Stimulated activated CD4-positive, alpha-beta T cell treated with anti-CD3 and anti-CD28 coated beads, Interleukin-12 subunit alpha, Interleukin-12 subunit beta, amount 100 ng/mL, for 24 hours (primary cell): ENCODE measurements at regions not wholly inside any gene's neighbourhood (a gene's known extent, or its start where the extent isn't known, plus 50 kb on each side); places are given as distances from the start of the nearest gene placed in this dataset.

Source experiments
- DNase-seq, 2 experiments: peaks; one replicate each; pipeline ENCODE4 v3.0.0-alpha.2; 2020; ENCODE audit warnings: low read depth in 2 of 2

- DNase-seq = no peak
Observed at GRCh38 chr11:8340296-8340695, 76.6 kb upstream of the LMO1 start.

- no peak for DNase-seq
Observed at GRCh38 chr11:8339592-8340022, 75.9 kb upstream of the LMO1 start.

- peak in 1 of 2 experiments; percentile 20 for DNase-seq
Observed at GRCh38 chr11:8338138-8338537, 74.5 kb upstream of the LMO1 start.

- DNase-seq = no peak
Observed at GRCh38 chr11:8337130-8337795, 73.6 kb upstream of the LMO1 start.

DNA sequence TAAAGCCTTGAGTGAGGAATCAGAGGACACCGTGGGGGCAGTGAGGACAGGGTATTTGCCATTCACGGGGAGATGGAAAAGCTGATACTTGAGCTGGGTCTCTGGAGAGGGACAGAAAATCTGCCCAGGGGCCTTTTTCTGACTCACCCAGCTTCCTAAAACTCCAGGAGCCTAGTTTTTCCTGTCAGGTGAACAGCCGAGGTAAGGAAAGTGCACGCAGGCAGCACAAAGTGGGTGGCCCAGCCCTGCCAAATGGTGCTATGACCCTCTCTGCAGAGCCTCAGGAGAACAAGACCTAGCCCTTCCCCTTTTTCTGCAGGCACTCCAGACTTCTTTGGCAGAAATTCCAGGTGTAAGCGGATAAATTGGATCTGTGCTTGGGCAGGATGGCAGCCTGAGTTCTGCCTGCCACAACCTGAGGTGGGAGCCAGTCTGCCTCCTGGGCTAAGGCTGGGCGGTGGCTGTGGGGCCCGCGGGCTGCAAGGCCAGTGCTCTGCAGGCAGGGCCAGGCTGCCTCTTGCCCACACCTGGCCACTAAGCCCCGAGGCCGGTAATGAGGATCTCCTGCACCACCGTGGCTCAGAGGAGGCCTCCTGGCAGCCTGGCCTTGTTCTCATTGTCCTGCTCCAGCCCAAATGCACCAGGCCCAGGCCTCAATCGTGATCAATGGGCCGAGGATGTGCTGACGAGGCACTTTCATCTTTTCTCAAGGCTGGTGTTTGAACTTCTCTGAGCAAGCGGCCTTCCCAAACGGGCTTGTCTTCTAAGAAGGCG, 72.9 kb upstream of the LMO1 start:
- DNase-seq = no peak

DNA sequence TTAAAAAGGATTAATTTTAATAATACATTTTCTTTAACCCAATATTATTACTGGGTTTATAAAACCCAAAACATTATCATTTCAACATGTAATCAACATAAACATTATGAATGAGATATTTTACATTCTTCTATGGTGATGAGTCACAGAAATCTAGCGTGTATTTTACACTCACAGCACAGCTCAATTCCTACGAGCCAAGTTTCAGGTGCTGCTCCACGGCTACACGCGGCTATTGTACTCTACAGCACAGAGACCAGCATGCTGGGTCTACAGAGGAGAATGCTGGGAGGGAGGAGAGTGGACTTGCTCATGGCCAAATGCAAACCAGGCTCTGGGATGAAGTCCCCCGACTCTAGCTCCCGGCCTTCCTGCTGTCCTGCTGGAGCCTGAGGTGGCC, 72.0 kb upstream of the LMO1 start:
- no peak for DNase-seq

- DNase-seq = no peak
Observed at GRCh38 chr11:8335186-8335585, 71.5 kb upstream of the LMO1 start.

- no peak for DNase-seq
Observed at GRCh38 chr11:8333811-8334401, 70.2 kb upstream of the LMO1 start.

- DNase-seq = no peak
Observed at GRCh38 chr11:8333376-8333775, 69.7 kb upstream of the LMO1 start.

DNA sequence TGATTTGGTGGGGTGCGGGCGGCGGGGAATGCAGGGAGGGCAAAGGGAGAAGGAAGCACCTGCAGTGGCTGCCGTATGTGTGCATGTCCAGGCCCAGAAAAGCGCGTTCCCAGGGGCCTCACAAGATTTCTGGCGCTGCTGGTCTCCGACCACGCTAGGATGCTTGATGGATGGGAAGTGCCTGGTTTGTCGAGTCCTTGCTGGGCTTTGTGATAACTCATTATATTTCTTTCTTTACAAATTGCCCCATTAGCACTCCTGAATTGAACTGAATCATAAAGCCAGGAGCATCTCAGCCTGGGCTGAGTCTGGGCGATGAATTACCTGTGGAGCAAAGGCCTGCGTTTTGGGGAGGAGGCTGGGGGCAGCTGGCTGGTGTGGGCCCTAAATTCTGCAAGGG, 69.2 kb upstream of the LMO1 start:
- DNase-seq = no peak

DNA sequence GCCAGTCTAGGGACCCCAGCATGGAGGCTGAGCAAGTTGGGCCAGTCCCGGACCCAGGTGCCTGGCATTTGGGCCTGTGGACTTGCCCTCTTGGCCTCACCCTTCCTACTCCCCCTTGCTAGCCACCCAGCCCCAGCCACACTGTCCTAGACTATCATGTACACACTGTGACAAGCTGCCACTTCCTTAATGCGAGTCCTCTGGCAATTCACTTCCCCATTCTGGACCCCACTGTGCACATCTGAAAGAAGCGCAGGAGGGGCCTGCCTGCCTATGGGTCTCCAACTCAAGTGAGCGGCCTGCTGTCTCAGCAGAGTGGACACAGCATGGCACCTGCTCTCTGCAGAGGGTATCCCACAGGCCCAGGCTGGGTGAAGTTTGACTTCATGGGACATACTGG, 68.5 kb upstream of the LMO1 start:
- DNase-seq = no peak

DNA sequence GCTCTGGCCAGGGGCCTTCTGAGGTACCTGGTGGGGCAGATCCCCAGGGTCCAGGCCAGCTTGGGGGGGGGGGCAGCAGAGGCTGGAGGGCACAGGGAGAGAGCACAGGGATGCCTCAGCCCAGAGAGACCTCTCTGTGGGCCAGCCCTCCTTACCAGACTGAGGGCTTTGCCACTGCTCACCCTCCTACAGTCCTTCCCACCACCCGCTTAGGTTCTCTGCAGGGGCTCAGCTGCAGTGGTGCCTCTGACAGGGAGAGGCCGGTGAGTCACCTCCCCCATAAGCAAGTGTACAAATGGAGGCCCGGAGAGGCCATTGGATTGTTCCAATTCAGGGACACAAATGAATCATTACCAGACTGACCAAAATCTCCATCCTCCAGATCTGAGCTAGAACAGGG, 68.1 kb upstream of the LMO1 start:
- DNase-seq = no peak

DNA sequence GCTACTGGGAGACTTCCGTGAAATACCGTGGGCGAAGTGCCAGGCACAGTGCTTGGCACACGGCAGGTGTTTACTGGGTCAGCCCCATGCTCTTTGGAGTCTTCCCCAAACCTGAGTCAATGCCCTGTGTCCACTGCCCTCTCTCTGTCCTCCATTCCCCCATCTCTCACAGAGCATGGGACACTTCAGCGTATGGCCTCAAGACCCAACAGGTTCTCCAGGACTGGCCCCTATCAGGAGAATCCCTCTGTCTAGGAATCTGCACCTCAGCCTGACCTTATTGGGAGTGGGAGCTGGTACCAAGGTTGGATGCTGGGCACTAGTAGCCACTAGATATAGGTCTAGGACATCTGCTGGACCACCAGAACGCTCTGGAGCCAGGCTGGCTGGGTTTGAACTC, 67.2 kb upstream of the LMO1 start:
- no peak for DNase-seq

GRCh38 chr11:8330404-8330803, 66.7 kb upstream of the LMO1 start:
- DNase-seq = no peak

- DNase-seq = no peak
Observed at GRCh38 chr11:8329847-8330361, 66.2 kb upstream of the LMO1 start.

DNA sequence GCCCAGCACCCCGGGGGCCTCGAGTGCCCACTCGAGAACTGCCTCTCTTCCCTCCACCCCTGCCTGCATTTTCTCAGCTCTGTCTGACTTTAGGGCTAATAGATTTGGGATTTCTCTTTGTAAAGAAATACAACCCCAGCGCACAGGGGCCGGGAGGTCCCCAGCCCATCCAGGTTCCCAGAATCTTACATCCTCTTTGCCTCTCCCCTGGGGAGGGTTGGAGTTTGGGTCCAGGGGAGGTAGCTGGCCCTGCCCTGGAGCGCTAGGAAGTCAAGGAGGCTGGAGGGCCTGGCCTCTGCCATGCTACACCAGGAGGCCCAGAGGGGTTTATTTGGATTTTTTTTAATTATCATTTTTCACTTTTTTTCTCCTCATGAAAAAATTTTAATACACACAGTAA, 65.7 kb upstream of the LMO1 start:
- DNase-seq = no peak

DNA sequence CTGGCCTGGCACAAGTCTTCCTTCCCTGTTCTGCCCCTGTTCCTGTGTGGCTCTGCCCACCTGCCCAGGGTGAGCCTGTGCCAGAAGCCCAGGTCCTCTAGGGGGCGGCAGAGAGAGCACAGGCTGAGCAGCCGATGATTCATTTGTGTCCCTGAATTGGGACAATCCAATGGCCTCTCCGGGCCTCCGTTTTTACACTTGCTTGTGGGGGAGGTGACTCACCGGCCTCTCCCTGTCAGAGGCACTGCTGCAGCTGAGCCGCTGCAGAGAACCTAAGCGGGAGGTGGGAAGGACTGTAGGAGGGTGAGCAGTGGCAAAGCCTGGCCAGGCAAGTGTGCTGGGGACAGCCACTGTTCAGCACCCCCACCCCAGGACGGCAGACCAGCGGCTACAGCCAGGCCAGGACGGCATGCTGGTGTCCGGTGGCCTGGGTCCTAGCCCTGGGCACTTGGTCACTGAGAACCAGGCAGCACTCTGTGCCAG, 65.2 kb upstream of the LMO1 start:
- DNase-seq = peak; percentile 43 to 76

DNA sequence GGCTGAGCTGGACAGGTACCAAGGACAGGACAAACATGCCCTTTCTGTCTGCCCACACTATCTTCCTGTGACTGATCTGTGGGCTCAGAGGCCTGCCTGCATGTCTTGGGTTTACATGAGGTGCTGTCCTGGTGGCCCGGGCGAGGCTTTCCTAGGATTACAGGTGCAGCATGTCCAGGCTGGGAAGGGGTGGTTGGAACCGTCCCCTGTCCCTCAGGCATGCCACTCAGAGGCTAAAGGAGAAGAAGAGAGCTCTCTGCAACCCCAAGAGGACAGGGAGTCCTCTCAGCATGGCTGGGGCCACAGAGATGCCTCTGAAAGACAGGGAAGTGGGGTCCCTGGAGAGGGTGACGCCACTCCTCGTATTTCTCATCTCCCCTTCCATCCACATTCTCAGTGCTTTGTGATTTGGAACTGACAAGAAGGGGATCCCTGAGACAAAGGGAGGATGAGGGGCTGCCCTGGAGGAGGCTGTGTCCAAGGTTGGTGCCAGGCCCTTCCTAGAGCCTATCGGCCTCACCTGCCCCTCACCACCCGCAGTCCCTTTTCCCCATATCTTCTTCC, 64.6 kb upstream of the LMO1 start:
- DNase-seq = no peak

- DNase-seq = no peak
Observed at GRCh38 chr11:8327761-8328192, 64.1 kb upstream of the LMO1 start.

DNA sequence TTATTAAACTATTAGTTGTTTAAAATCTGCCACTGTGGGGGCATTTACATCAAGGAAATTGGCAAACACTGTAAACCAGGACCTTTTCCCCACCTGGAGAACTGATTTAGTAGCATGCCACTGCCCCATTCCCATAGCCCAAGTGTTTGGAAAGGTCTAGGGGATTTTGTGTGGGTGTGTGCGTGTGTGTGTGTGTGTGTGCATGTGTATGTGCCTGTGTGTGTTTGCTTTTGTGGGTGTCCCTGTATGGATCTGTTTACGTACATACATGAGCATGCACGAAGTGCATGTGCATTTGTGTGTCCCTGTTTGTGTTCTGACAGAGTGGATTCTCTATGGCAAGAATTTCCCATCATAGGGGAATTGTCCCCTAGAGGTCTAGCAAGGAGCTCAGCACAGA, 62.7 kb upstream of the LMO1 start:
- DNase-seq = no peak

DNA sequence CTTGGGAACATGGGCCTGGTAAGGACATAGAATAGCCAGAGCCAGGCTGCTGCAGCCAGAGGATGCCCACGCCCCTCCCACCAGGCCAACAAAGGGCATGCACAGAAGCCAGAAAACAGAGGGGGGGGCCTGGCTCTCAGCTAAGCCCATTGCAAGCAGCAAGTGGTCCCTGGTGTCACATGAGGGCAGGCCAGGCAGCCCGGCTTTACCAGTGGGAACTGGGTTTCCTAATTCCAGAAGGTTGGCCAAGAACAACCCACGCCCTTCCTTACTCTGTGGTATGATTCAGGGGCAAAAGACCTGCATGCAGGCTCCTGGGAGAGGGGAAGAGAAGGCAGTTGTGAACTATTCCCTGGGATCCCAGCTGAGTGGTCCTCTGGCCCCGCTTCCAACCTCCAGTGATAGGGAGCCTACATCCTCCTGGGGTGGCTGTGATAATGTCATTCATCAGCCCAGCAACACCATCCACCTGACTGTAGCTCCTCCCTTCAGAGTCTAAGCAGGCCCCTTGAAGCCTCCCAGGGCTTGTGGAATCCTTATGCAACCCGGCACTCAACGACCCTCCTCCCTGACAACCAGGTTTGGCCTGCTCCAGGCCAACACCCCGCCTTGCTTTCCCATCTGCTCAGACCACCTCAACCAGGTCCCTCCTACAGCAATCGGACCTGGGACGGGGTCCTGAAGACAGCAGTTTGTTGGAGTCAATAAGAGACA, 62.1 kb upstream of the LMO1 start:
- DNase-seq = no peak
